GM23338 (cell line): ENCODE measurements at regions not wholly inside any gene's neighbourhood (a gene's known extent, or its start where the extent isn't known, plus 50 kb on each side); places are given as distances from the start of the nearest gene placed in this dataset.

ENCODE experiments used
- CREB1 ChIP-seq: fragments of 250-450 bp; sonication (Bioruptor Pico); IDR thresholded peaks from 2 replicates; pipeline ENCODE4 v1.5.0; 2020; ENCODE audit warnings: low read depth, mild to moderate bottlenecking, moderate library complexity
- EZH2 ChIP-seq: fragments of 200-600 bp; sonication (generic); IDR thresholded peaks from one replicate; pipeline ENCODE4 v1.8.0; 2017; ENCODE audit warnings: antibody characterized with exemption, mild to moderate bottlenecking, low read depth; ENCODE audit not compliant: unreplicated experiment
- EZH2phosphoT487 ChIP-seq: fragments of 200-600 bp; sonication (generic); IDR thresholded peaks from one replicate; pipeline ENCODE4 v1.8.1; 2018; ENCODE audit warnings: antibody characterized with exemption; ENCODE audit not compliant: unreplicated experiment
- JUNB ChIP-seq: IDR thresholded peaks from one replicate; pipeline ENCODE4 v1.6.1; 2016; ENCODE audit warnings: antibody characterized with exemption; ENCODE audit not compliant: unreplicated experiment
- POLR2AphosphoS5 ChIP-seq: IDR thresholded peaks from 2 replicates; pipeline ENCODE4 v1.6.1; 2016; ENCODE audit warnings: antibody characterized with exemption, low read depth
- TF ChIP-seq, protein P1 (sequence below), 2 experiments: fragments of 200-600 bp in 1 of 2; sonication (generic) in 1 of 2; conservative IDR thresholded peaks; 2 replicates each; pipeline versions ENCODE4 v1.5.1 to v1.6.1; 2016 to 2017; ENCODE audit warnings: antibody characterized with exemption in 2 of 2, low read depth in 2 of 2, mild to moderate bottlenecking in 2 of 2, moderate library complexity in 1 of 2

- TF ChIP-seq, protein P1, sequence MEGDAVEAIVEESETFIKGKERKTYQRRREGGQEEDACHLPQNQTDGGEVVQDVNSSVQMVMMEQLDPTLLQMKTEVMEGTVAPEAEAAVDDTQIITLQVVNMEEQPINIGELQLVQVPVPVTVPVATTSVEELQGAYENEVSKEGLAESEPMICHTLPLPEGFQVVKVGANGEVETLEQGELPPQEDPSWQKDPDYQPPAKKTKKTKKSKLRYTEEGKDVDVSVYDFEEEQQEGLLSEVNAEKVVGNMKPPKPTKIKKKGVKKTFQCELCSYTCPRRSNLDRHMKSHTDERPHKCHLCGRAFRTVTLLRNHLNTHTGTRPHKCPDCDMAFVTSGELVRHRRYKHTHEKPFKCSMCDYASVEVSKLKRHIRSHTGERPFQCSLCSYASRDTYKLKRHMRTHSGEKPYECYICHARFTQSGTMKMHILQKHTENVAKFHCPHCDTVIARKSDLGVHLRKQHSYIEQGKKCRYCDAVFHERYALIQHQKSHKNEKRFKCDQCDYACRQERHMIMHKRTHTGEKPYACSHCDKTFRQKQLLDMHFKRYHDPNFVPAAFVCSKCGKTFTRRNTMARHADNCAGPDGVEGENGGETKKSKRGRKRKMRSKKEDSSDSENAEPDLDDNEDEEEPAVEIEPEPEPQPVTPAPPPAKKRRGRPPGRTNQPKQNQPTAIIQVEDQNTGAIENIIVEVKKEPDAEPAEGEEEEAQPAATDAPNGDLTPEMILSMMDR (conservative IDR thresholded peaks at IDR 0.05; ENCODE audit: low read depth in 2 of 2): no peak
- TF ChIP-seq EZH2 (no peak), POLR2AphosphoS5 (no peak), CREB1 (CRISPR knock-in tag) (no peak), JUNB (no peak), EZH2phosphoT487 (no peak)
These were observed 102.8 kb downstream of the PJA1 start for GRCh38 chrX:69062493-69062892.
